ENCODE measurements at regions not wholly inside any gene's neighbourhood (a gene's known extent, or its start where the extent isn't known, plus 50 kb on each side); places are given as distances from the start of the nearest gene placed in this dataset.

GRCh38 chr6:76510489-76510888 is 438.0 kb upstream of the IMPG1 start:
- Histone ChIP-seq H3K4me3 (ENCODE audit: low read depth in 2 of 2, low read length in 2 of 2) (no peak overlapping the region), H3K36me3 (ENCODE audit: control insufficient read depth, insufficient read depth, low read length) (no peaks in the 10 kb centered on the region; the same call in 1 of the 2 replicates), H3K27ac (ENCODE audit: low read length) (no peak overlapping the region), H3K9me3 (ENCODE audit: control insufficient read depth, insufficient read depth, low read depth, low read length) (no peaks in the 10 kb centered on the region), H3K4me1 (ENCODE audit: control insufficient read depth, insufficient read depth, low read length) (no peaks in the 10 kb centered on the region), H3K27me3 (ENCODE audit: control insufficient read depth, insufficient read depth, low read length) (no peaks in the 10 kb centered on the region)
- ChIA-PET CTCF (no interaction called here), POLR2A (no interaction called here)
- intact Hi-C loops (cut with micrococcal nuclease; ENCODE audit: unreplicated experiment) = no loop called here
- no peak for DNase-seq (ENCODE audit: low read depth, low spot score)
- no TSS peak for BruUV-seq (replicated peaks)
- TF ChIP-seq CTCF (IDR thresholded peaks at IDR 0.05) (no peak), SIN3A (IDR thresholded peaks at IDR 0.05; ENCODE audit: borderline replicate concordance, insufficient read depth, low read depth, low read length) (no peak), TCF7L2 (IDR thresholded peaks at IDR 0.05; ENCODE audit: low read depth, low read length) (no peak), POLR2AphosphoS5 (IDR thresholded peaks at IDR 0.05; ENCODE audit: low read depth, low read length) (no peak)
- TF ChIP-seq, protein P1, sequence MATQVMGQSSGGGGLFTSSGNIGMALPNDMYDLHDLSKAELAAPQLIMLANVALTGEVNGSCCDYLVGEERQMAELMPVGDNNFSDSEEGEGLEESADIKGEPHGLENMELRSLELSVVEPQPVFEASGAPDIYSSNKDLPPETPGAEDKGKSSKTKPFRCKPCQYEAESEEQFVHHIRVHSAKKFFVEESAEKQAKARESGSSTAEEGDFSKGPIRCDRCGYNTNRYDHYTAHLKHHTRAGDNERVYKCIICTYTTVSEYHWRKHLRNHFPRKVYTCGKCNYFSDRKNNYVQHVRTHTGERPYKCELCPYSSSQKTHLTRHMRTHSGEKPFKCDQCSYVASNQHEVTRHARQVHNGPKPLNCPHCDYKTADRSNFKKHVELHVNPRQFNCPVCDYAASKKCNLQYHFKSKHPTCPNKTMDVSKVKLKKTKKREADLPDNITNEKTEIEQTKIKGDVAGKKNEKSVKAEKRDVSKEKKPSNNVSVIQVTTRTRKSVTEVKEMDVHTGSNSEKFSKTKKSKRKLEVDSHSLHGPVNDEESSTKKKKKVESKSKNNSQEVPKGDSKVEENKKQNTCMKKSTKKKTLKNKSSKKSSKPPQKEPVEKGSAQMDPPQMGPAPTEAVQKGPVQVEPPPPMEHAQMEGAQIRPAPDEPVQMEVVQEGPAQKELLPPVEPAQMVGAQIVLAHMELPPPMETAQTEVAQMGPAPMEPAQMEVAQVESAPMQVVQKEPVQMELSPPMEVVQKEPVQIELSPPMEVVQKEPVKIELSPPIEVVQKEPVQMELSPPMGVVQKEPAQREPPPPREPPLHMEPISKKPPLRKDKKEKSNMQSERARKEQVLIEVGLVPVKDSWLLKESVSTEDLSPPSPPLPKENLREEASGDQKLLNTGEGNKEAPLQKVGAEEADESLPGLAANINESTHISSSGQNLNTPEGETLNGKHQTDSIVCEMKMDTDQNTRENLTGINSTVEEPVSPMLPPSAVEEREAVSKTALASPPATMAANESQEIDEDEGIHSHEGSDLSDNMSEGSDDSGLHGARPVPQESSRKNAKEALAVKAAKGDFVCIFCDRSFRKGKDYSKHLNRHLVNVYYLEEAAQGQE (IDR thresholded peaks at IDR 0.05; ENCODE audit: insufficient read depth in 1 of 2, low read depth in 2 of 2, low read length in 1 of 2) = no peak
- in situ Hi-C loops (cut with HindIII; ENCODE audit: low pct_unique_long_range_greater_than_20kb, low sequenced_read_pairs) = no loop called here
- ATAC-seq = no peak

GRCh38 chr6:76509397-76509796 is 436.9 kb upstream of the IMPG1 start:
- no peak for ATAC-seq
- POLR2A ChIA-PET = no interaction called here
- Histone ChIP-seq H3K27me3 (ENCODE audit: control insufficient read depth, insufficient read depth, low read length) (no peaks in the 10 kb centered on the region), H3K36me3 (ENCODE audit: control insufficient read depth, insufficient read depth, low read length) (no peaks in the 10 kb centered on the region; the same call in 1 of the 2 replicates), H3K4me3 (ENCODE audit: low read depth in 2 of 2, low read length in 2 of 2) (no peak overlapping the region), H3K27ac (ENCODE audit: low read length) (no peak overlapping the region), H3K9me3 (ENCODE audit: control insufficient read depth, insufficient read depth, low read depth, low read length) (no peaks in the 10 kb centered on the region), H3K4me1 (ENCODE audit: control insufficient read depth, insufficient read depth, low read length) (no peaks in the 10 kb centered on the region)
- CTCF ChIA-PET = no interaction called here
- DNase-seq (ENCODE audit: low read depth, low spot score) = no peak
- in situ Hi-C loops (cut with HindIII; ENCODE audit: low pct_unique_long_range_greater_than_20kb, low sequenced_read_pairs) = no loop called here
- BruUV-seq (replicated peaks) = no TSS peak
- intact Hi-C loops (cut with micrococcal nuclease; ENCODE audit: unreplicated experiment) = no loop called here
- TF ChIP-seq TCF7L2 (IDR thresholded peaks at IDR 0.05; ENCODE audit: low read depth, low read length) = no peak
- no peak for TF ChIP-seq CTCF (IDR thresholded peaks at IDR 0.05)

DNA sequence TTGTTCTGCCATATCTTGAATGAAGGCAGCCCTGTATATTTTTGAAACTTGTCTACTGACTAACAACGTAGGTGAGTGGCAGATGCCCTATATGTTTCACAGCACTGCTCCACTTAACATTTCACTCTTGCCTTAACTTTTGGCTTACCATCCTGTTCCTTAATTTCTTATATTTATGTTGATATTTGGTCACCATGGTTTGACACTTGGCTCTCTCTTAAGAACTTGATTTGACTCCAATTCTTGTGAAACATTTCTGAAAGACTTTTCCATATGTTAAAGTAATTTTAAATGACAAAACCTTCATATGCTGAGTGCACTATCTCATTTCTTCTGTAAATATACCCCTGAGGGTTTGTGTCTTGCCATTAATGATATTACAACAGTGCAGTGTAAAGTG is 434.3 kb upstream of the IMPG1 start:
- CTCF ChIA-PET = no interaction called here
- no TSS peak for BruUV-seq (replicated peaks)

More for the DNA sequence above, 434.3 kb upstream of the IMPG1 start:
- in situ Hi-C loops (cut with HindIII; ENCODE audit: low pct_unique_long_range_greater_than_20kb, low sequenced_read_pairs) = no loop called here
- Histone ChIP-seq H3K27me3 (ENCODE audit: control insufficient read depth, insufficient read depth, low read length) (no peaks in the 10 kb centered on the region), H3K4me1 (ENCODE audit: control insufficient read depth, insufficient read depth, low read length) (no peaks in the 10 kb centered on the region), H3K9me3 (ENCODE audit: control insufficient read depth, insufficient read depth, low read depth, low read length) (no peaks in the 10 kb centered on the region), H3K4me3 (ENCODE audit: low read depth in 2 of 2, low read length in 2 of 2) (no peak overlapping the region), H3K36me3 (ENCODE audit: control insufficient read depth, insufficient read depth, low read length) (no peaks in the 10 kb centered on the region; the same call in 1 of the 2 replicates), H3K27ac (ENCODE audit: low read length) (no peak overlapping the region)
- no peak for DNase-seq (ENCODE audit: low read depth, low spot score)
- intact Hi-C loops (cut with micrococcal nuclease; ENCODE audit: unreplicated experiment) = no loop called here
- TF ChIP-seq TCF7L2 (IDR thresholded peaks at IDR 0.05; ENCODE audit: low read depth, low read length) (no peak), CTCF (IDR thresholded peaks at IDR 0.05) (no peak), POLR2AphosphoS5 (IDR thresholded peaks at IDR 0.05; ENCODE audit: low read depth, low read length) (no peak), SIN3A (IDR thresholded peaks at IDR 0.05; ENCODE audit: borderline replicate concordance, insufficient read depth, low read depth, low read length) (no peak)
- TF ChIP-seq, protein P1 (IDR thresholded peaks at IDR 0.05; ENCODE audit: insufficient read depth in 1 of 2, low read depth in 2 of 2, low read length in 1 of 2) = no peak
- ATAC-seq = no peak
- POLR2A ChIA-PET = no interaction called here

Measured in Panc1 (cell line).